Fibroblast of mammary gland (primary cell): ENCODE measurements at regions not wholly inside any gene's neighbourhood (a gene's known extent, or its start where the extent isn't known, plus 50 kb on each side); places are given as distances from the start of the nearest gene placed in this dataset.

Experiments used
- DNase-seq: peaks from one replicate; pipeline ENCODE4 v3.0.0-alpha.2; 2010; ENCODE audit warnings: low read depth
- H3K4me3 ChIP-seq: 2 replicates; pipeline ENCODE4 v1.5.1; 2011; ENCODE audit warnings: low read depth, mild to moderate bottlenecking, low read length, moderate library complexity; ENCODE audit not compliant: control insufficient read depth
- TF ChIP-seq, protein P1 (sequence below): conservative IDR thresholded peaks from 2 replicates; pipeline ENCODE4 v1.5.1; 2011; ENCODE audit warnings: low read depth, low read length, inconsistent platforms; ENCODE audit not compliant: control insufficient read depth, insufficient read depth

- TF ChIP-seq, protein P1, sequence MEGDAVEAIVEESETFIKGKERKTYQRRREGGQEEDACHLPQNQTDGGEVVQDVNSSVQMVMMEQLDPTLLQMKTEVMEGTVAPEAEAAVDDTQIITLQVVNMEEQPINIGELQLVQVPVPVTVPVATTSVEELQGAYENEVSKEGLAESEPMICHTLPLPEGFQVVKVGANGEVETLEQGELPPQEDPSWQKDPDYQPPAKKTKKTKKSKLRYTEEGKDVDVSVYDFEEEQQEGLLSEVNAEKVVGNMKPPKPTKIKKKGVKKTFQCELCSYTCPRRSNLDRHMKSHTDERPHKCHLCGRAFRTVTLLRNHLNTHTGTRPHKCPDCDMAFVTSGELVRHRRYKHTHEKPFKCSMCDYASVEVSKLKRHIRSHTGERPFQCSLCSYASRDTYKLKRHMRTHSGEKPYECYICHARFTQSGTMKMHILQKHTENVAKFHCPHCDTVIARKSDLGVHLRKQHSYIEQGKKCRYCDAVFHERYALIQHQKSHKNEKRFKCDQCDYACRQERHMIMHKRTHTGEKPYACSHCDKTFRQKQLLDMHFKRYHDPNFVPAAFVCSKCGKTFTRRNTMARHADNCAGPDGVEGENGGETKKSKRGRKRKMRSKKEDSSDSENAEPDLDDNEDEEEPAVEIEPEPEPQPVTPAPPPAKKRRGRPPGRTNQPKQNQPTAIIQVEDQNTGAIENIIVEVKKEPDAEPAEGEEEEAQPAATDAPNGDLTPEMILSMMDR, result no peak
- no peak overlapping the region for H3K4me3 ChIP-seq
- no peak for DNase-seq
Observed at GRCh38 chr5:2802693-2803365, 51.4 kb upstream of the IRX2 start.

DNA sequence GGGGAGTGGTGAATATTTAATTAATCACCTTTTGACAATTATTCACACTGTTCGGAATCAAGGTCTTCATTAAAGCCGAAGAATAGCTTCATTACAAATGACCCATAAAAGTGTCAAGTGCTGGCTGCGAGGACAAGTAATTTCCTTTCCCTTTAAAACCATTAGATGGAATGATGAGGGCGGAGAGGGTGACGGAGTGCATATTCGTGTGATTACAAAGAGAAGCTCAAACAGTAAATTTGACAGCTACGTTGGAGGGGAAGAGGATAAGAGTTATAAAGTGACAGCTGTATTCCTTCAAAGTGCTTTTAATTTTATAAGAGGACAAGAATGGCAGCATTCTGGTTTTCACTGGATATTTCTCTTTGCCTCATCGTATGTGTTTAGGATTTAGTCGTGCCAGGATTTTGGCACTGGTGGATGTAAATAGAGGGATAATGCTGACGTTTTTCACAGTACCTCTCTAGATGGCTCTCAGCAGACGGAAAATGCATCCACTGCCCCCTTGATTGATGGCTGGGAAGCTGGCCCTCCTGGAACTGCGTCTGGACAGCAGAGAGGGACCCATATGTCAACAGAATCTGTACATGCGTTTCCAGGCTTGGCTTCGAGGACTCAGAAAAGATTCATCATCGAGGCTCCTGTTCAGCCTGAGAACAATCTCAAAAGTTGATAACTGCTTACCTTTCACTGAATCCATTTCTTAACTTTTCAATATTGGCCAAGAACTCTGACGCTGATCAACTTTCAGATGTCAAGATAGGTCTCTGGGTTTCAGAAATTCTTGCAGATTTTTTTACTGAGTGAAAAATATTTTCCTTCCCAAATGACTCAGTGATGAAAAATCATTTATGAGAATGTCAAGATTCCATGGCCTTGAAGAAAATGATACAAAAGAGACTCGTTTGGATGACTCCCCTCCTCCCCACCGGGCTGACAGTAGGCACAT is 50.4 kb upstream of the IRX2 start:
- TF ChIP-seq, protein P1, result no peak
- no peak for DNase-seq
- H3K4me3 ChIP-seq, result no peak overlapping the region
